ENCODE measurements at regions not wholly inside any gene's neighbourhood (a gene's known extent, or its start where the extent isn't known, plus 50 kb on each side); places are given as distances from the start of the nearest gene placed in this dataset.

- TF ChIP-seq POLR2A (IDR thresholded peaks at IDR 0.05; ENCODE audit: low read length), result no peak
- no peak for TF ChIP-seq GATA1 (IDR thresholded peaks at IDR 0.05; ENCODE audit: low read depth, low read length)
These were observed 122.8 kb downstream of the SYF2 start for GRCh38 chr1:25109531-25109951.
